PC-9 (cell line): ENCODE measurements at regions not wholly inside any gene's neighbourhood (a gene's known extent, or its start where the extent isn't known, plus 50 kb on each side); places are given as distances from the start of the nearest gene placed in this dataset.
"Not testable (repeated sequence)": the region's sequence is repeated elsewhere in the genome, so short reads cannot be mapped to it uniquely, and the experiment has no call there.

ENCODE experiments used
- BruUV-seq: library from RNA; stranded (reverse); fragments of 400-500 nt; replicated peaks from 2 replicates; lab custom pipeline; 2021; lab: Mats Ljungman, UMichigan
- CTCF ChIA-PET: fragments of 300-600 bp; sonication (Branson Sonifier 250); formaldehyde crosslinking; loops from one replicate; lab custom pipeline; 2022; ENCODE audit warnings: antibody characterized with exemption; lab: Charles Lee
- POLR2A ChIA-PET: fragments of 300-600 bp; sonication (Branson Sonifier 250); formaldehyde crosslinking; loops from one replicate; lab custom pipeline; 2022; ENCODE audit warnings: antibody characterized with exemption; ENCODE audit not compliant: unreplicated experiment; lab: Charles Lee
- DNase-seq, 2 experiments: peaks; one replicate each; pipeline versions ENCODE4 v3.0.0 to v3.0.0-alpha.2; 2015 to 2022; ENCODE audit warnings: mixed read lengths in 1 of 2
- H2AFZ ChIP-seq: fragments of 200-600 bp; sonication (generic); 2 replicates; pipeline ENCODE4 v1.8.1; 2017; ENCODE audit warnings: antibody characterized with exemption
- H3F3A ChIP-seq: fragments of 200-600 bp; sonication (generic); 2 replicates; pipeline ENCODE4 v1.8.1; 2017; ENCODE audit warnings: antibody characterized with exemption, mild to moderate bottlenecking, low read depth; ENCODE audit not compliant: insufficient read depth
- H3K27ac ChIP-seq: fragments of 200-600 bp; sonication (generic); 2 replicates; pipeline ENCODE4 v1.6.1; 2016; ENCODE audit warnings: mixed run types
- H3K27me3 ChIP-seq: fragments of 200-600 bp; sonication (generic); 2 replicates; pipeline ENCODE4 v1.6.1; 2016; ENCODE audit warnings: low read depth, mixed run types; ENCODE audit not compliant: insufficient read depth
- H3K36me3 ChIP-seq: fragments of 200-600 bp; sonication (generic); 2 replicates; pipeline ENCODE4 v1.6.1; 2016; ENCODE audit warnings: low read depth, mixed run types
- H3K4me1 ChIP-seq: fragments of 200-600 bp; sonication (generic); replicated peaks from 2 replicates; pipeline ENCODE4 v1.6.1; 2016; ENCODE audit warnings: mixed run types; ENCODE audit not compliant: insufficient read depth
- H3K4me2 ChIP-seq: fragments of 200-600 bp; sonication (generic); 2 replicates; pipeline ENCODE4 v1.6.1; 2017; ENCODE audit warnings: mixed run types
- H3K4me3 ChIP-seq: fragments of 200-600 bp; sonication (generic); 2 replicates; pipeline ENCODE4 v1.6.1; 2016; ENCODE audit warnings: mixed run types
- H3K79me2 ChIP-seq: fragments of 200-600 bp; sonication (generic); 2 replicates; pipeline ENCODE4 v1.6.1; 2017; ENCODE audit warnings: low read depth, mixed run types
- H3K9me2 ChIP-seq: fragments of 200-600 bp; sonication (generic); 2 replicates; pipeline ENCODE4 v1.8.1; 2017; ENCODE audit warnings: mild to moderate bottlenecking; ENCODE audit not compliant: insufficient read depth
- H3K9me3 ChIP-seq: fragments of 200-600 bp; sonication (generic); 2 replicates; pipeline ENCODE4 v1.8.1; 2016; ENCODE audit warnings: low read depth; ENCODE audit not compliant: insufficient read depth
- H4K20me1 ChIP-seq: fragments of 200-600 bp; sonication (generic); 2 replicates; pipeline ENCODE4 v1.8.1; 2017; ENCODE audit not compliant: insufficient read depth
- EZH2 ChIP-seq: fragments of 200-600 bp; sonication (generic); IDR thresholded peaks from 2 replicates; pipeline ENCODE4 v1.8.0; 2017; ENCODE audit warnings: antibody characterized with exemption, low read depth
- intact Hi-C: fragments of 100-400 bp; cut with micrococcal nuclease; formaldehyde crosslinking; loops from one replicate; pipeline ENCODE4 v1.10.0; 2022; ENCODE audit not compliant: unreplicated experiment
- TF ChIP-seq, protein P1 (sequence below): fragments of 200-600 bp; sonication (generic); conservative IDR thresholded peaks from 2 replicates; pipeline ENCODE4 v1.6.1; 2017; ENCODE audit warnings: mixed run types, antibody characterized with exemption, mild to moderate bottlenecking, moderate library complexity

DNA sequence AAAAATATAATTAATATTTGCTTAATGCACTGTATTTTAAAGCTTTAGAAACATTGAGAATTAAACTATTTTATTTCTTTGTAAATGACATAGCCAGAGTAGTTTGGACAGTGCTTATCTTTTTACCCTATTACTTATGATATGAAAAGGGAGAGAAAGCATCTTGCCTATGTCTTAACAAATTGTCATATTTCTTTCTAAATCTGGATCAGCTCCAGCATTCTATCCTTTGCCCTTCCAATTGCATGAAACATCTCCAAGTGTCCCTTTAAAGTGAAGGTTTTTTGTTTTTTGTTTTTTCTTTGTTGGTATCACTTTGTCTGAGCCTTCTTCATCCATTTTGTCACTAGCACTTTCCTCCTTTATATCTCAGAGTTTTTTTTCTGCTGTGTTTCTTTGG lies 511.6 kb upstream of the FAM174A start:
- intact Hi-C loops, result no loop called here
- Histone ChIP-seq H3K27ac (no peak overlapping the region), H4K20me1 (no peaks in the 10 kb centered on the region), H3K4me3 (no peak overlapping the region), H3K9me2 (no peaks in the 10 kb centered on the region; the same call in 1 of the 2 replicates), H3K4me1 (no peaks in the 10 kb centered on the region), H2AFZ (no peak overlapping the region), H3K4me2 (no peak overlapping the region), H3K9me3 (no peaks in the 10 kb centered on the region), H3K36me3 (no peaks in the 10 kb centered on the region), H3K79me2 (no peaks in the 10 kb centered on the region), H3F3A (no peaks in the 10 kb centered on the region), H3K27me3 (no peaks in the 10 kb centered on the region)
- POLR2A ChIA-PET, result no interaction called here
- no TSS peak for BruUV-seq
- TF ChIP-seq EZH2, result no peak
- TF ChIP-seq, protein P1, sequence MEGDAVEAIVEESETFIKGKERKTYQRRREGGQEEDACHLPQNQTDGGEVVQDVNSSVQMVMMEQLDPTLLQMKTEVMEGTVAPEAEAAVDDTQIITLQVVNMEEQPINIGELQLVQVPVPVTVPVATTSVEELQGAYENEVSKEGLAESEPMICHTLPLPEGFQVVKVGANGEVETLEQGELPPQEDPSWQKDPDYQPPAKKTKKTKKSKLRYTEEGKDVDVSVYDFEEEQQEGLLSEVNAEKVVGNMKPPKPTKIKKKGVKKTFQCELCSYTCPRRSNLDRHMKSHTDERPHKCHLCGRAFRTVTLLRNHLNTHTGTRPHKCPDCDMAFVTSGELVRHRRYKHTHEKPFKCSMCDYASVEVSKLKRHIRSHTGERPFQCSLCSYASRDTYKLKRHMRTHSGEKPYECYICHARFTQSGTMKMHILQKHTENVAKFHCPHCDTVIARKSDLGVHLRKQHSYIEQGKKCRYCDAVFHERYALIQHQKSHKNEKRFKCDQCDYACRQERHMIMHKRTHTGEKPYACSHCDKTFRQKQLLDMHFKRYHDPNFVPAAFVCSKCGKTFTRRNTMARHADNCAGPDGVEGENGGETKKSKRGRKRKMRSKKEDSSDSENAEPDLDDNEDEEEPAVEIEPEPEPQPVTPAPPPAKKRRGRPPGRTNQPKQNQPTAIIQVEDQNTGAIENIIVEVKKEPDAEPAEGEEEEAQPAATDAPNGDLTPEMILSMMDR, result no peak
- CTCF ChIA-PET, result no interaction called here
- DNase-seq, result no peak

DNA sequence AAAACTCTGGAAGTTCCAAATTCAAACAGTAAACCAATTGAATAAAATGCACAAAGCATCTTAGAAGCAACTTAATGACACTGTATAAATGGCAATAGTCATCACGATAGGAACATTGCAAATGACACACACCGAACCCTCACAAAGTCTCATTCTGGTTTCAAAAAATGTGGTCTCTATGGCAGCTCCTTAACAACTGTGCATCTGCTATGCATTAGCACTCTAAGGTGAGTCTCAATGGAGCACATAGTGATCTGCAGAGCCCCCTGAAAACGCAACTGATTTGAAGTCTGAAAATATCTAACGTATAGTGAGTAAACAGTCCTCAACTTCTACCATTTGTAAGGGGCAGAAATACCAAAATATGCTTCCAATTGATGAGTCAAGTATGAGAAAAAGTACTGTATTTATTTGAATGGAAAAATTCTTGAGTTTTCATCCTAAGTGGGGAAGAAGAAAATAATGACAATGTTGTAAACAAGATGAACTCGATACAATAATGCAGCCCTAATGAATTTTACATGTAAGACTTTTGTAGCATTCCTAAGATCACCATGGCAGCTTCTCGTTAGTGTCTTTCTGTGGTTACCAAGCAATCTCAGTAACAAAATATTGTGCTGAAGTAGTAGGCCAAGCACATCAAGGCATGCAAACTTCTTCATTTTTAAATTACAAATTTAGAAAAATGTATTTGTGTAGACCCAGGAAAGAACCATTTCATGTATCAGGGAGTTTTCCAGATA lies 517.5 kb upstream of the FAM174A start:
- Histone ChIP-seq H3K9me2 (no peaks in the 10 kb centered on the region; the same call in 1 of the 2 replicates), H3K4me1 (no peaks in the 10 kb centered on the region), H2AFZ (no peak overlapping the region), H3K79me2 (no peaks in the 10 kb centered on the region), H3K4me3 (no peak overlapping the region), H3K36me3 (no peaks in the 10 kb centered on the region), H3K27me3 (no peaks in the 10 kb centered on the region), H3K27ac (no peak overlapping the region), H4K20me1 (no peaks in the 10 kb centered on the region), H3F3A (no peaks in the 10 kb centered on the region), H3K4me2 (no peak overlapping the region), H3K9me3 (no peaks in the 10 kb centered on the region)
- TF ChIP-seq EZH2, result no peak
- TF ChIP-seq, protein P1, result no peak
- BruUV-seq, result no TSS peak
- intact Hi-C loops, result loop anchor here (5.0 kb wide), 1 partner anchor 1980 kb away; no protein-coding TSS in a partner anchor
- POLR2A ChIA-PET, result no interaction called here
- DNase-seq, result no peak
- CTCF ChIA-PET, result no interaction called here

DNA sequence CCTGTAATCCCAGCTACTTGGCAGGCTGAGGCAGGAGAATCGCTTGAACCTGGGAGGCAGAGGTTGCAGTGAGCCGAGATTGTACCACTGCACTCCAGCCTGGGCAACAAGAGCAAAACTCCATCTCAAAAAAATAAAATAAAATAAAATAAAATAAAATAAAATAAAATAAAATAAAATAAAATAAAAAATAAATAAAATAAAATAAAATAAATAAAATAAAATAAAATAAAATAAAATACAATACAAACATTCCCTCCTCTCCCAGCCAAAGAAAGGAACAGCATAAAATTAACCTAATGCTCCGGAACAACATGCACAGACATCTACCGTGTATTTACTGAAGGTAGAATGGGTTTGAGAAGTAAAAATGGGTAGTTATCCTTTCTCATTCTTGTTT lies 521.9 kb upstream of the FAM174A start:
- H3K36me3 ChIP-seq, CTCF ChIA-PET, H3K27me3 ChIP-seq, H3K9me3 ChIP-seq, H3K79me2 ChIP-seq, POLR2A ChIA-PET, DNase-seq, H3K4me2 ChIP-seq, H3K27ac ChIP-seq, H3K9me2 ChIP-seq, H4K20me1 ChIP-seq, H3F3A ChIP-seq, BruUV-seq, intact Hi-C loops, H2AFZ ChIP-seq, H3K4me3 ChIP-seq, H3K4me1 ChIP-seq: not testable (repeated sequence)

DNA sequence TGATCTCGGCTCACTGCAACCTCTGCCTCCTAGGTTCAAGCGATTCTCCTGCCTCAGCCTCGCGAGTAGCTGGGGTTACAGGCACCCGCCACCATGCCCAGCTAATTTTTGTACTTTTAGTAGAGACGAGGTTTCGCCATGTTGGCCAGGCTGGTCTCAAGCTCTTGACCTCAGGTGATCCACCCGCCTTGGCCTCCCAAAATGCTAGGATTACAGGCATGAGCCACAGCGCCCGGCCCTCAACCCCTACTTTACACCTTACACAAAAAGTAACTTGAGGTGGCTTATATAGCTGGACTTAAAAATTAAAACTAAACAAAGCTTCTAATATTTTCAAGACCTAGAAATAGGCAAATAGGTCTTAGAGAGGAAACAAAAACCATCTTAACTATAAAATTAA lies 524.0 kb upstream of the FAM174A start:
- H2AFZ ChIP-seq, H3K9me3 ChIP-seq, intact Hi-C loops, H3K4me3 ChIP-seq, H3K36me3 ChIP-seq, H3K79me2 ChIP-seq, POLR2A ChIA-PET, H3K9me2 ChIP-seq, H3K27me3 ChIP-seq, DNase-seq, H4K20me1 ChIP-seq, H3K27ac ChIP-seq, H3K4me2 ChIP-seq, BruUV-seq, H3F3A ChIP-seq, H3K4me1 ChIP-seq: not testable (repeated sequence)
- CTCF ChIA-PET, result interaction anchor here (0.7 kb wide), 1 partner anchor 696 kb away, joined by 14 read pairs; no protein-coding TSS in a partner anchor
